Neutrophil (primary cell): ENCODE measurements at regions not wholly inside any gene's neighbourhood (a gene's known extent, or its start where the extent isn't known, plus 50 kb on each side); places are given as distances from the start of the nearest gene placed in this dataset.

Source experiments
- H3K27ac ChIP-seq: fragments of 200-600 bp; sonication (generic); 2 replicates; pipeline ENCODE4 v1.5.1; 2016; ENCODE audit warnings: mild to moderate bottlenecking, moderate library complexity
- H3K27me3 ChIP-seq: fragments of 200-600 bp; sonication (generic); 2 replicates; pipeline ENCODE4 v1.6.0; 2016; ENCODE audit warnings: mild to moderate bottlenecking
- H3K36me3 ChIP-seq: fragments of 200-600 bp; sonication (generic); 2 replicates; pipeline ENCODE4 v1.5.1; 2017
- H3K4me1 ChIP-seq, 2 experiments: fragments of 200-600 bp in 1 of 2; sonication (generic) in 1 of 2; 1 replicate in 1 of 2; 2 replicates in 1 of 2; pipeline versions ENCODE4 v1.5.1 to v1.6.1; 2013 to 2016; ENCODE audit warnings: low read depth in 1 of 2, low read length in 1 of 2, mild to moderate bottlenecking in 1 of 2, moderate library complexity in 1 of 2; ENCODE audit not compliant: control insufficient read depth in 1 of 2, insufficient read depth in 1 of 2
- H3K4me3 ChIP-seq, 2 experiments: fragments of 200-600 bp in 1 of 2; sonication (generic) in 1 of 2; 1 replicate in 1 of 2; 2 replicates in 1 of 2; pipeline ENCODE4 v1.5.1; 2013 to 2016; ENCODE audit warnings: low read depth in 1 of 2, low read length in 1 of 2, mild to moderate bottlenecking in 1 of 2, moderate library complexity in 1 of 2
- H3K9me3 ChIP-seq: fragments of 200-600 bp; sonication (generic); 2 replicates; pipeline ENCODE4 v1.5.1; 2016
- TF ChIP-seq, protein P1 (sequence below): fragments of 200-600 bp; sonication (generic); IDR thresholded peaks from 2 replicates; pipeline ENCODE4 v1.5.1; 2016; ENCODE audit warnings: antibody characterized with exemption

DNA sequence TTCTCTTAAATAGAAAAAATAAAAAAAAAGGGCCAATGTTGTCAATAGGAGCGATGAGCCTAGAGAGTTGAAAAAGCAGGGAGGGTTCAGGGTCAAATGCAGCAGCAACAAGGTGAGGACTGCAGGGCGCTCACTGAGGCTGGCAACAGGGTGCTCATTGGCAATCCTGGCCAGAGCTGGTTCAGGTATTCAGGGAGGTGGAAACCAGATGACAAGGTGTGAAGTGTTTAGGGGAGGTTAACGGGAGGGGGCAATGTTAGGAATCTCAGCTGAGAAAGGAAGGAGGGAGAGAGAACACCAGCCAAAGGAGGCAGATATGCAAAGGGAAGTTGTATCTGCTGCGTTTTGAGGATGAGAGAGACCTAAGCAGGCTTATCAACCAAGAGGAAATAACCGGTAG lies 129.8 kb upstream of the DAB1 start:
- Histone ChIP-seq H3K4me1 (no peaks in the 10 kb centered on the region), H3K36me3 (no peaks in the 10 kb centered on the region), H3K27ac (no peak overlapping the region), H3K9me3 (no peaks in the 10 kb centered on the region), H3K27me3 (no peaks in the 10 kb centered on the region), H3K4me3 (no peak overlapping the region)
- TF ChIP-seq, protein P1, sequence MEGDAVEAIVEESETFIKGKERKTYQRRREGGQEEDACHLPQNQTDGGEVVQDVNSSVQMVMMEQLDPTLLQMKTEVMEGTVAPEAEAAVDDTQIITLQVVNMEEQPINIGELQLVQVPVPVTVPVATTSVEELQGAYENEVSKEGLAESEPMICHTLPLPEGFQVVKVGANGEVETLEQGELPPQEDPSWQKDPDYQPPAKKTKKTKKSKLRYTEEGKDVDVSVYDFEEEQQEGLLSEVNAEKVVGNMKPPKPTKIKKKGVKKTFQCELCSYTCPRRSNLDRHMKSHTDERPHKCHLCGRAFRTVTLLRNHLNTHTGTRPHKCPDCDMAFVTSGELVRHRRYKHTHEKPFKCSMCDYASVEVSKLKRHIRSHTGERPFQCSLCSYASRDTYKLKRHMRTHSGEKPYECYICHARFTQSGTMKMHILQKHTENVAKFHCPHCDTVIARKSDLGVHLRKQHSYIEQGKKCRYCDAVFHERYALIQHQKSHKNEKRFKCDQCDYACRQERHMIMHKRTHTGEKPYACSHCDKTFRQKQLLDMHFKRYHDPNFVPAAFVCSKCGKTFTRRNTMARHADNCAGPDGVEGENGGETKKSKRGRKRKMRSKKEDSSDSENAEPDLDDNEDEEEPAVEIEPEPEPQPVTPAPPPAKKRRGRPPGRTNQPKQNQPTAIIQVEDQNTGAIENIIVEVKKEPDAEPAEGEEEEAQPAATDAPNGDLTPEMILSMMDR: no peak

DNA sequence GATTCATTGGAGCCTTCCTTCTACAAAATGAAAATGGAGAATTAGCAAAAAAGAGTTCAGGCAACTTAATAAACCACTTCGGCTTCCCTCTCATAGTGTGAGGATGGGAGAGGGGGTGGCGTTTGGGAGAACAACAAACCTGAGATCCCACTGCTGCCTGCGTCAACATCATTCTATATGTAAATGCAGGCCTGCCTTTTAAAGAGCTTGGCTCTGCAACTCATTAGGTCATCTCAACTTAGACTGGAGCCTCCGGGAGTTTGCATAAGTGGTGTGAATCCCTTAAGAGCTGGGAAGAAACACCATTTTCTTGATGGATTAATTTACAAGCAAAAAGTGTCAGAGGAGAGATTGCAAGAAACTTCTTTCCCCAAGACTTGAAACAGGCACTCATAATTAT lies 127.6 kb upstream of the DAB1 start:
- no peaks in the 10 kb centered on the region for H3K9me3 ChIP-seq
- no peaks in the 10 kb centered on the region for H3K27me3 ChIP-seq
- TF ChIP-seq, protein P1: no peak
- H3K27ac ChIP-seq: no peak overlapping the region
- no peaks in the 10 kb centered on the region for H3K36me3 ChIP-seq
- H3K4me1 ChIP-seq: no peaks in the 10 kb centered on the region
- no peak overlapping the region for H3K4me3 ChIP-seq

DNA sequence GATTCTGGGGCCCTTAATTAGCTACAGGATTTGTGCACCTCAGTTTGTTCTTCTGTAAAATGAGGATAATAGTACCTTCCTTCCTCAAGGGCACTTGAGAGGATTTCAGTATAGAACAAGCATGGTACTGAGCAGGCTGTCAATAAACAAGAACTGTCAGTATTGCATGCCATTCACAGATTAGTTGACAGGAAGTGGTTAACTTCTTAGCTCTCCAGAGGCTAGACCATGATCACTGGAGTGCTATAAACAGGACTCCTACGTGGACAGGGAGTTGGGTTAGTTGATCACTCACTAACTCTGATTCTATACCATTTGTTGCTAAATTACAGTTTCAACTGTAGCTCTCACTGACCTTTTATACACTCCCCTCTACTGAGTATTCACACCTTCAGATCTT lies 126.2 kb upstream of the DAB1 start:
- no peaks in the 10 kb centered on the region for H3K27me3 ChIP-seq

DNA sequence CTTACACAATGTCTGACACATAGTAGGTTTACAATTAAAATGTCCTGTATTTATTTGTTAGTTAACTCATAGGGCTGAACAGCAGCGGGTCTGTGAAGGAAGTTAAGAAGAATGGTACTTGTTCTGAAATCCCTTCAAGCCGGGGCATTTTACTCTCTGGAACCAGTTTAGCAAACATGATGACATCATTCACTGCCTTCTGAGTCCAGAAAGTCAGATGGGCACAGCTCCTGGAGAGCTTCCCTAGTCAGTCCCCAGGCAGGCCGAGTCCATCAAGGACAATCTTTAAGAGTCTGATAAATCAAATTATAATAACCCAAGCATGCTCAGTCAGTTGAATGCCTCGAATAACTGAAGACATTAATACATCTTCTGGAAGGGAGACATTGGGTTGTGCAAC lies 125.4 kb upstream of the DAB1 start:
- no peaks in the 10 kb centered on the region for H3K9me3 ChIP-seq
- no peaks in the 10 kb centered on the region for H3K27me3 ChIP-seq
- H3K36me3 ChIP-seq: no peaks in the 10 kb centered on the region
- H3K27ac ChIP-seq: no peak overlapping the region
- TF ChIP-seq, protein P1: no peak
- H3K4me1 ChIP-seq: no peaks in the 10 kb centered on the region
- no peak overlapping the region for H3K4me3 ChIP-seq

More for the DNA sequence above, 126.2 kb upstream of the DAB1 start:
- TF ChIP-seq, protein P1: no peak
- H3K9me3 ChIP-seq: no peaks in the 10 kb centered on the region
- no peak overlapping the region for H3K4me3 ChIP-seq
- H3K4me1 ChIP-seq: no peaks in the 10 kb centered on the region
- no peaks in the 10 kb centered on the region for H3K36me3 ChIP-seq
- H3K27ac ChIP-seq: no peak overlapping the region

DNA sequence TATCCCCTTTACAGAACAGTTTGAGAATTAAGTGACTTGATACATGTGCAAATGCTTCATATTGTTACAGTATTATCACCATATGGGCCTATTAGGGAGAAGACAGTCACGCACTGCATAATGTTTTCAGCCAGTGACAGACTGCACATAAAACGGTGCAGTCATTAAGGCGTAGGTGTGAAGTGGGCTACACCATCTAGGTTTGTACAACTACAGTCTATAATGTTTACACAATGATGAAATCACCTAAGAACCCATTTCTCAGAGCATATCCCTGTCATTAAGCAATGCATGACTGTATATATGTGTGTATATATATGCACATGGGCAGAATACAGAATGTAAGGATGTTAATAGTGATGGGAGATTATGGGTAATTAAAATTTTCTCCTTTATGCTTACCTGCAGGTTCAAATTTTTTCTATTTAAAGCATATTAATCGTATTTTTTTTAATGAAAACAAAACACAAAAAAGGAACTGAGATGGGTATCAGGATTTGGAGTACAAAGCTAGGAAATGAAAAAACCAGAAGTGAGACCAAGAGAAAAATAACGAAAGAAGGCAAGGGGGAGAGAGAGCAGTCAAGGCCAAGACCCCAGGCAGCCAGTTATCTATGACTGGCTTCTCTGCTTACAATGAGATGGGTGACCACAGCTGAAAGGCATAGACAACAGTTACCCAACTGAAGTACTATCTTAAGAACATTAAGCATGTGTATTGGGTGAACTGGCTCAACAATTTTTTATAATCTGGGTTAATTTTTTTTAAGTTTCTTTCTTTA lies 122.9 kb upstream of the DAB1 start:
- Histone ChIP-seq H3K4me1 (no peaks in the 10 kb centered on the region), H3K27ac (no peak overlapping the region), H3K9me3 (no peaks in the 10 kb centered on the region), H3K27me3 (no peaks in the 10 kb centered on the region), H3K4me3 (no peak overlapping the region), H3K36me3 (no peaks in the 10 kb centered on the region)
- TF ChIP-seq, protein P1: no peak
